T-cell (primary cell): ENCODE measurements at regions not wholly inside any gene's neighbourhood (a gene's known extent, or its start where the extent isn't known, plus 50 kb on each side); places are given as distances from the start of the nearest gene placed in this dataset.

ENCODE experiments used
- ATAC-seq, 4 experiments: fragments of 200-7000 bp in 3 of 4; fragments of 150-1000 bp in 1 of 4; cut with Tn5 transposase; replicated peaks in 1 of 4; 1 replicate in 3 of 4; 2 replicates in 1 of 4; pipeline ENCODE4 v1.10.0; 2021; ENCODE audit warnings: moderate library complexity in 3 of 4, mild to moderate bottlenecking in 2 of 4, moderate number of reproducible peaks in 1 of 4
- CTCF ChIA-PET, 2 donors: fragments of 300-600 bp; sonication (Branson Sonifier 250); formaldehyde crosslinking; loops; one replicate each; lab custom pipeline; 2022; ENCODE audit warnings: antibody characterized with exemption in 2 of 2; lab: Charles Lee
- POLR2A ChIA-PET, 2 donors: fragments of 300-600 bp; sonication (Branson Sonifier 250); formaldehyde crosslinking; loops; one replicate each; lab custom pipeline; 2022; ENCODE audit warnings: antibody characterized with exemption in 2 of 2; lab: Charles Lee
- DNase-seq, 35 experiments: peaks; one replicate each; pipeline versions ENCODE4 v3.0.0 to v3.0.0-alpha.2; 2013 to 2023
- H3K27ac ChIP-seq: one replicate; pipeline ENCODE4 v1.5.1; 2013; ENCODE audit warnings: low read length
- H3K27me3 ChIP-seq, 2 experiments: replicated peaks in 1 of 2; 1 replicate in 1 of 2; 2 replicates in 1 of 2; pipeline versions ENCODE4 v1.6.1 to v1.7.0; 2013; ENCODE audit warnings: low read length in 1 of 2, mixed read lengths in 1 of 2; ENCODE audit not compliant: control insufficient read depth in 2 of 2, insufficient read depth in 2 of 2; ENCODE audit errors: extremely low read depth in 1 of 2
- H3K36me3 ChIP-seq, 2 donors: 1 replicate in 1 of 2; 2 replicates in 1 of 2; pipeline versions ENCODE4 v1.6.1 to v1.7.0; 2013; ENCODE audit warnings: low read length in 1 of 2; ENCODE audit not compliant: control insufficient read depth in 2 of 2, insufficient read depth in 1 of 2; ENCODE audit errors: extremely low read depth in 1 of 2
- H3K4me1 ChIP-seq, 2 experiments: 1 replicate in 1 of 2; 2 replicates in 1 of 2; pipeline versions ENCODE4 v1.6.1 to v1.7.0; 2013; ENCODE audit warnings: low read length in 2 of 2, mixed read lengths in 1 of 2; ENCODE audit not compliant: insufficient read depth in 2 of 2, control insufficient read depth in 1 of 2; ENCODE audit errors: extremely low read depth in 1 of 2
- H3K4me3 ChIP-seq, 2 donors: 1 replicate in 1 of 2; 2 replicates in 1 of 2; pipeline versions ENCODE4 v1.5.1 to v1.7.0; 2013; ENCODE audit warnings: mild to moderate bottlenecking in 2 of 2, low read length in 1 of 2, moderate library complexity in 1 of 2; ENCODE audit not compliant: control insufficient read depth in 1 of 2; ENCODE audit errors: extremely low read depth in 1 of 2
- H3K9me3 ChIP-seq: 2 replicates; pipeline ENCODE4 v1.7.0; 2013
- H3K27ac Mint-ChIP-seq, 2 donors: one replicate each; pipeline ENCODE4 v1.8.0; 2020 to 2021; ENCODE audit warnings: mild to moderate bottlenecking in 2 of 2, mixed read lengths in 2 of 2
- H3K27me3 Mint-ChIP-seq, 2 donors: one replicate each; pipeline ENCODE4 v1.8.0; 2021 to 2022; ENCODE audit warnings: mixed read lengths in 2 of 2
- H3K36me3 Mint-ChIP-seq: one replicate; pipeline ENCODE4 v1.8.0; 2021; ENCODE audit warnings: mixed read lengths
- H3K4me1 Mint-ChIP-seq, 3 donors: one replicate each; pipeline ENCODE4 v1.8.0; 2020 to 2022; ENCODE audit warnings: mixed read lengths in 3 of 3, mild to moderate bottlenecking in 1 of 3
- H3K4me3 Mint-ChIP-seq, 3 donors: one replicate each; pipeline ENCODE4 v1.8.0; 2020 to 2022; ENCODE audit warnings: mild to moderate bottlenecking in 3 of 3, mixed read lengths in 3 of 3, moderate library complexity in 3 of 3
- H3K9me3 Mint-ChIP-seq, 3 donors: one replicate each; pipeline ENCODE4 v1.8.0; 2020 to 2022; ENCODE audit warnings: mixed read lengths in 3 of 3
- WGBS: methylation state at CpG from one replicate; pipeline ENCODE4 v1.1.5; 2013; ENCODE audit warnings: missing lambda C conversion rate; ENCODE audit not compliant: insufficient coverage; 5-methylcytosine and 5-hydroxymethylcytosine counted together

- H3K4me3 Mint-ChIP-seq, result no peak overlapping the region
- no peaks in the 10 kb centered on the region for H3K9me3 Mint-ChIP-seq
- ATAC-seq (no peak), DNase-seq (no peak)
- H3K36me3 ChIP-seq, result no peaks in the 10 kb centered on the region
- CTCF ChIA-PET, result no interaction called here
- no peak overlapping the region for H3K27ac ChIP-seq
- no peaks in the 10 kb centered on the region for H3K4me1 Mint-ChIP-seq
- H3K4me1 ChIP-seq, result no peaks in the 10 kb centered on the region
- no peak overlapping the region for H3K27ac Mint-ChIP-seq
- 73% methylated on average over 2 of the region's 7 CpGs for WGBS
- H3K36me3 Mint-ChIP-seq, result no peaks in the 10 kb centered on the region
- no peaks in the 10 kb centered on the region for H3K27me3 Mint-ChIP-seq
- peaks cover 0 to 4% of the 10 kb centered on the region in 2 experiments for H3K27me3 ChIP-seq
- no peak overlapping the region for H3K4me3 ChIP-seq
- no peaks in the 10 kb centered on the region for H3K9me3 ChIP-seq
- POLR2A ChIA-PET, result no interaction called here
Observed at GRCh38 chr15:67009576-67010569, 55.5 kb upstream of the SMAD3 start.

GRCh38 chr15:67010898-67011616 is 54.3 kb upstream of the SMAD3 start:
- CTCF ChIA-PET, result no interaction called here
- H3K9me3 ChIP-seq, result no peaks in the 10 kb centered on the region
- Mint-ChIP-seq H3K4me3 (no peak overlapping the region), H3K36me3 (no peaks in the 10 kb centered on the region), H3K27me3 (no peaks in the 10 kb centered on the region), H3K9me3 (no peaks in the 10 kb centered on the region), H3K4me1 (no peaks in the 10 kb centered on the region), H3K27ac (no peak overlapping the region)
- ATAC-seq (no peak), DNase-seq (no peak)
- peaks cover 0 to 4% of the 10 kb centered on the region in 2 experiments for H3K27me3 ChIP-seq
- WGBS, result 100% methylated on average over 2 of the region's 7 CpGs
- no peaks in the 10 kb centered on the region for H3K4me1 ChIP-seq
- POLR2A ChIA-PET, result no interaction called here
- H3K27ac ChIP-seq, result no peak overlapping the region
- no peaks in the 10 kb centered on the region for H3K36me3 ChIP-seq
- H3K4me3 ChIP-seq, result no peak overlapping the region

- Mint-ChIP-seq H3K9me3 (no peaks in the 10 kb centered on the region), H3K36me3 (no peaks in the 10 kb centered on the region), H3K27ac (no peak overlapping the region), H3K27me3 (no peaks in the 10 kb centered on the region), H3K4me1 (no peaks in the 10 kb centered on the region), H3K4me3 (no peak overlapping the region)
- Histone ChIP-seq H3K9me3 (no peaks in the 10 kb centered on the region), H3K36me3 (no peaks in the 10 kb centered on the region), H3K4me1 (no peaks in the 10 kb centered on the region), H3K27me3 (peaks cover 0 to under 1% of the 10 kb centered on the region in 2 experiments), H3K4me3 (no peak overlapping the region), H3K27ac (no peak overlapping the region)
- ATAC-seq (no peak), DNase-seq (no peak)
- 95% methylated on average over 5 of the region's 6 CpGs for WGBS
- ChIA-PET CTCF (no interaction called here), POLR2A (no interaction called here)
Observed at GRCh38 chr15:67011617-67012005, 53.8 kb upstream of the SMAD3 start.

- H3K27me3 ChIP-seq, result peaks cover 0 to 5% of the 10 kb centered on the region in 2 experiments
- DNase-seq (no peak), ATAC-seq (no peak)
- no peaks in the 10 kb centered on the region for H3K9me3 Mint-ChIP-seq
- no peaks in the 10 kb centered on the region for H3K9me3 ChIP-seq
- H3K27ac Mint-ChIP-seq, result no peak overlapping the region
- no peaks in the 10 kb centered on the region for H3K36me3 Mint-ChIP-seq
- H3K4me1 Mint-ChIP-seq, result peaks cover 0 to 5% (median 4%) of the 10 kb centered on the region in 3 donors
- 47% methylated on average over 5 of the region's 11 CpGs for WGBS
- no peaks in the 10 kb centered on the region for H3K4me1 ChIP-seq
- H3K27me3 Mint-ChIP-seq, result no peaks in the 10 kb centered on the region
- ChIA-PET POLR2A (no interaction called here), CTCF (no interaction called here)
- no peaks in the 10 kb centered on the region for H3K36me3 ChIP-seq
- no peak overlapping the region for H3K4me3 ChIP-seq
- H3K4me3 Mint-ChIP-seq, result no peak overlapping the region
- no peak overlapping the region for H3K27ac ChIP-seq
Observed at GRCh38 chr15:67013696-67014095, 51.7 kb upstream of the SMAD3 start.
